OCI-LY3 (cell line): ENCODE measurements at regions not wholly inside any gene's neighbourhood (a gene's known extent, or its start where the extent isn't known, plus 50 kb on each side); places are given as distances from the start of the nearest gene placed in this dataset.

ENCODE experiments used
- EZH2phosphoT487 ChIP-seq: fragments of 200-600 bp; shearing (Covaris generic); IDR thresholded peaks from 2 replicates; pipeline ENCODE4 v1.6.1; 2018; ENCODE audit warnings: antibody characterized with exemption, mixed run types, low read depth
- TF ChIP-seq, protein P1 (sequence below): fragments of 200-600, 300-600 bp; sonication (generic); IDR thresholded peaks from 2 replicates; pipeline ENCODE4 v1.5.1; 2014; ENCODE audit warnings: antibody characterized with exemption, low read length, low read depth

DNA sequence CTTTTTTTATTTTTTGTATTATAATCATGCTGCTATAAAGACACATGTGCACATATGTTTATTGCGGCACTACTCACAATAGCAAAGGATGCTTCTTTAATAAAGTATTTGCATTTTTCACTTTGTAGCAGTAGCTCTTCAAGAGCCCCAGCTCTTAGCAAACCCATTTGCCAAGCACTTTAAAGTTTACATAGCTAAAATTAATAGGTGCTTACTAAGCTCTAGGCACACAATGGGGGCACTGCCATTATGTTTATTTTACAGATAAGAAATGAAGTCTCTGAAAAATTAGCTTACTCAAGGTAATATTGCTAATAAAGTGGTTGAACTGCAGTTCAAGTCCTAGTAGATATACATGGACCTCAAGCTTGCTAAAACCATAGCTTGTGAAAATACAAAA lies 230.3 kb upstream of the ARHGAP24 start:
- TF ChIP-seq, protein P1, sequence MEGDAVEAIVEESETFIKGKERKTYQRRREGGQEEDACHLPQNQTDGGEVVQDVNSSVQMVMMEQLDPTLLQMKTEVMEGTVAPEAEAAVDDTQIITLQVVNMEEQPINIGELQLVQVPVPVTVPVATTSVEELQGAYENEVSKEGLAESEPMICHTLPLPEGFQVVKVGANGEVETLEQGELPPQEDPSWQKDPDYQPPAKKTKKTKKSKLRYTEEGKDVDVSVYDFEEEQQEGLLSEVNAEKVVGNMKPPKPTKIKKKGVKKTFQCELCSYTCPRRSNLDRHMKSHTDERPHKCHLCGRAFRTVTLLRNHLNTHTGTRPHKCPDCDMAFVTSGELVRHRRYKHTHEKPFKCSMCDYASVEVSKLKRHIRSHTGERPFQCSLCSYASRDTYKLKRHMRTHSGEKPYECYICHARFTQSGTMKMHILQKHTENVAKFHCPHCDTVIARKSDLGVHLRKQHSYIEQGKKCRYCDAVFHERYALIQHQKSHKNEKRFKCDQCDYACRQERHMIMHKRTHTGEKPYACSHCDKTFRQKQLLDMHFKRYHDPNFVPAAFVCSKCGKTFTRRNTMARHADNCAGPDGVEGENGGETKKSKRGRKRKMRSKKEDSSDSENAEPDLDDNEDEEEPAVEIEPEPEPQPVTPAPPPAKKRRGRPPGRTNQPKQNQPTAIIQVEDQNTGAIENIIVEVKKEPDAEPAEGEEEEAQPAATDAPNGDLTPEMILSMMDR = no peak
- no peak for TF ChIP-seq EZH2phosphoT487
